SK-N-SH treated with all-trans-retinoic acid at 6 μM for 48 hours (cell line): ENCODE measurements at regions not wholly inside any gene's neighbourhood (a gene's known extent, or its start where the extent isn't known, plus 50 kb on each side); places are given as distances from the start of the nearest gene placed in this dataset.

Experiments
- GLIS3 ChIP-seq: fragments of 250-450 bp; sonication (Bioruptor Pico); IDR thresholded peaks from 2 replicates; pipeline ENCODE4 v1.5.0; 2020; ENCODE audit warnings: mild to moderate bottlenecking, moderate library complexity
- PATZ1 ChIP-seq: fragments of 250-450 bp; sonication (Bioruptor Pico); IDR thresholded peaks from 2 replicates; pipeline ENCODE4 v1.8.0; 2020; ENCODE audit warnings: mild to moderate bottlenecking, moderate library complexity, borderline replicate concordance
- TOX ChIP-seq: fragments of 250-450 bp; sonication (Bioruptor Pico); IDR thresholded peaks from 2 replicates; pipeline ENCODE4 v1.8.0; 2021; ENCODE audit warnings: mild to moderate bottlenecking, moderate library complexity, borderline replicate concordance
- ZFP30 ChIP-seq: fragments of 450-650 bp; formaldehyde crosslinking; IDR thresholded peaks from 2 replicates; pipeline ENCODE4 v1.5.0; 2022; ENCODE audit warnings: mild to moderate bottlenecking, moderate library complexity

DNA sequence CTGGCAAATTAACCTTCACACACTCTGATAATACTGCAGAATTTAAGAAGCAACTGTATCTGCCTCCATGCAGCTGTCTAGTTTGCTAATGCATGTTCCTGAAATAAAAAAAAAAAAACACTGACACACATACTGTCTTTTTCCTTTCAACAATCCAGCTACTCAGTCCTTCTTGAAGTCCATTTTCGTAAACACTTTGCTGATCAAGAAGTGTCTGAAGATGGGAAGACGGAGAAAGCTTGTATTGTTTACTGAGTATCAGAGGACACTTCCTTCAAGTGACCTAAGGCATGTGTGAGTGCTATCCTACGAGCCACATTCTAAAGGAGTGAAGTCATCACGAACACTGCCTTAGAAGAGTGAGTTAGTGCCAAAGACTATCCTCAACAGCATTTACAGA lies 82.6 kb downstream of the LUZP4 start:
- no peak for TF ChIP-seq PATZ1 (CRISPR knock-in tag)
- TF ChIP-seq GLIS3 (CRISPR knock-in tag): no peak
- no peak for TF ChIP-seq TOX (CRISPR knock-in tag)
- TF ChIP-seq ZFP30: no peak
